Upper lobe of left lung (tissue), 6 donors: ENCODE measurements at regions not wholly inside any gene's neighbourhood (a gene's known extent, or its start where the extent isn't known, plus 50 kb on each side); places are given as distances from the start of the nearest gene placed in this dataset.

Experiments
- ATAC-seq, 2 donors: fragments of 200-7000 bp; cut with Tn5 transposase; one replicate each; pipeline ENCODE4 v1.9.1; 2022; ENCODE audit warnings: mild to moderate bottlenecking in 2 of 2, moderate library complexity in 2 of 2; ENCODE audit not compliant: low FRiP score in 2 of 2
- DNase-seq, 2 donors: peaks; one replicate each; pipeline ENCODE4 v3.0.0-alpha.2; 2019 to 2020
- H3K27ac ChIP-seq, 4 donors: fragments of 200-600 bp; sonication (generic); one replicate each; pipeline ENCODE4 v1.5.1; 2016 to 2019
- H3K27me3 ChIP-seq, 4 donors: fragments of 200-600 bp; sonication (generic); one replicate each; pipeline ENCODE4 v1.5.1; 2017 to 2019
- H3K36me3 ChIP-seq, 4 donors: fragments of 200-600 bp; sonication (generic); one replicate each; pipeline ENCODE4 v1.5.1; 2016 to 2019
- H3K4me1 ChIP-seq, 4 donors: fragments of 200-600 bp; sonication (generic); one replicate each; pipeline ENCODE4 v1.5.1; 2018 to 2019
- H3K4me3 ChIP-seq, 4 donors: fragments of 200-600 bp; sonication (generic); one replicate each; pipeline ENCODE4 v1.5.1; 2017 to 2019; ENCODE audit warnings: mild to moderate bottlenecking in 2 of 4, moderate library complexity in 1 of 4
- H3K9me3 ChIP-seq, 4 donors: fragments of 200-600 bp; sonication (generic); one replicate each; pipeline ENCODE4 v1.5.1; 2018 to 2019
- CTCF ChIP-seq, 6 experiments: fragments of 450-650 bp in 4 of 6; fragments of 200-600 bp in 2 of 6; sonication (generic) in 2 of 6; IDR thresholded peaks; one replicate each; pipeline ENCODE4 v1.5.1; 2016 to 2019; ENCODE audit warnings: antibody characterized with exemption in 6 of 6
- EP300 ChIP-seq, 4 donors: sonication (generic); formaldehyde crosslinking; IDR thresholded peaks; one replicate each; pipeline ENCODE4 v1.5.1; 2017; ENCODE audit warnings: antibody characterized with exemption in 4 of 4, control low read depth in 2 of 4
- POLR2A ChIP-seq, 4 donors: fragments of 450-650 bp; IDR thresholded peaks; one replicate each; pipeline ENCODE4 v1.5.1; 2016 to 2017; ENCODE audit warnings: antibody characterized with exemption in 4 of 4, mild to moderate bottlenecking in 2 of 4
- POLR2AphosphoS5 ChIP-seq, 2 donors: sonication (generic); formaldehyde crosslinking; IDR thresholded peaks; one replicate each; pipeline ENCODE4 v1.5.1; 2017; ENCODE audit warnings: antibody characterized with exemption in 2 of 2
- WGBS, 2 donors: methylation state at CpG; one replicate each; pipeline ENCODE4 v1.1.5; 2017 to 2018; 5-methylcytosine and 5-hydroxymethylcytosine counted together
- donor health status: DM: no; HTN: no; CAD: no; lungs with moderate emphysema.
- donor health status: DM: no; HTN: yes; CAD: no; lungs with severe emphysema.

- H3K36me3 ChIP-seq = no peaks in the 10 kb centered on the region
- no peak for DNase-seq
- TF ChIP-seq CTCF (IDR thresholded peaks at IDR 0.05) (no peak), EP300 (IDR thresholded peaks at IDR 0.05) (no peak), POLR2AphosphoS5 (IDR thresholded peaks at IDR 0.05) (no peak), POLR2A (IDR thresholded peaks at IDR 0.05) (no peak)
- H3K4me3 ChIP-seq = no peak overlapping the region
- 68 to 69% methylated on average over 2 of the region's 2 CpGs for WGBS, 2 donors
- no peaks in the 10 kb centered on the region for H3K27me3 ChIP-seq
- no peaks in the 10 kb centered on the region for H3K9me3 ChIP-seq
- H3K27ac ChIP-seq = no peak overlapping the region
- no peaks in the 10 kb centered on the region for H3K4me1 ChIP-seq
- no peak for ATAC-seq
Observed at GRCh38 chr13:90803210-90803609, 544.3 kb upstream of the MIR17HG start.

GRCh38 chr13:90806016-90806615, 541.4 kb upstream of the MIR17HG start:
- ATAC-seq (no peak), DNase-seq (no peak)
- H3K9me3 ChIP-seq = no peaks in the 10 kb centered on the region
- no peak for TF ChIP-seq POLR2A (IDR thresholded peaks at IDR 0.05)
- no peak for TF ChIP-seq EP300 (IDR thresholded peaks at IDR 0.05)
- no peak for TF ChIP-seq CTCF (IDR thresholded peaks at IDR 0.05)
- no peak for TF ChIP-seq POLR2AphosphoS5 (IDR thresholded peaks at IDR 0.05)
- H3K4me3 ChIP-seq = no peak overlapping the region
- H3K36me3 ChIP-seq = no peaks in the 10 kb centered on the region
- no peaks in the 10 kb centered on the region for H3K27me3 ChIP-seq
- no peak overlapping the region for H3K27ac ChIP-seq
- WGBS, 2 donors = 90 to 93% methylated on average over 1 of the region's 1 CpG
- no peaks in the 10 kb centered on the region for H3K4me1 ChIP-seq

- Histone ChIP-seq H3K27me3 (no peaks in the 10 kb centered on the region), H3K4me1 (no peaks in the 10 kb centered on the region)
- no peak for ATAC-seq
Observed at GRCh38 chr13:90806892-90807291, 540.6 kb upstream of the MIR17HG start.

GRCh38 chr13:90808838-90809237, 538.6 kb upstream of the MIR17HG start:
- Histone ChIP-seq H3K4me1 (no peaks in the 10 kb centered on the region), H3K27ac (no peak overlapping the region), H3K27me3 (no peaks in the 10 kb centered on the region), H3K4me3 (no peak overlapping the region), H3K9me3 (no peaks in the 10 kb centered on the region), H3K36me3 (no peaks in the 10 kb centered on the region)
- ATAC-seq = no peak
- TF ChIP-seq EP300 (IDR thresholded peaks at IDR 0.05) = no peak
- no peak for TF ChIP-seq CTCF (IDR thresholded peaks at IDR 0.05)
- TF ChIP-seq POLR2AphosphoS5 (IDR thresholded peaks at IDR 0.05) = no peak
- TF ChIP-seq POLR2A (IDR thresholded peaks at IDR 0.05) = no peak
- no peak for DNase-seq

More at GRCh38 chr13:90806892-90807291, 540.6 kb upstream of the MIR17HG start:
- H3K9me3 ChIP-seq = no peaks in the 10 kb centered on the region
- no peaks in the 10 kb centered on the region for H3K36me3 ChIP-seq
- H3K4me3 ChIP-seq = no peak overlapping the region
- 68 to 71% methylated on average over 2 of the region's 2 CpGs for WGBS, 2 donors
- TF ChIP-seq CTCF (IDR thresholded peaks at IDR 0.05) (no peak), EP300 (IDR thresholded peaks at IDR 0.05) (no peak), POLR2AphosphoS5 (IDR thresholded peaks at IDR 0.05) (no peak), POLR2A (IDR thresholded peaks at IDR 0.05) (no peak)
- no peak for DNase-seq
- no peak overlapping the region for H3K27ac ChIP-seq

- H3K27ac ChIP-seq = no peak overlapping the region
- no peaks in the 10 kb centered on the region for H3K27me3 ChIP-seq
- H3K4me3 ChIP-seq = no peak overlapping the region
- WGBS, 2 donors = 31 to 39% methylated on average over 2 of the region's 2 CpGs
- no peak for ATAC-seq
- no peaks in the 10 kb centered on the region for H3K36me3 ChIP-seq
- no peak for DNase-seq
- no peaks in the 10 kb centered on the region for H3K4me1 ChIP-seq
- no peaks in the 10 kb centered on the region for H3K9me3 ChIP-seq
- no peak for TF ChIP-seq POLR2A (IDR thresholded peaks at IDR 0.05)
- TF ChIP-seq EP300 (IDR thresholded peaks at IDR 0.05) = no peak
- TF ChIP-seq CTCF (IDR thresholded peaks at IDR 0.05) = no peak
- no peak for TF ChIP-seq POLR2AphosphoS5 (IDR thresholded peaks at IDR 0.05)
Observed at GRCh38 chr13:90824032-90824431, 523.5 kb upstream of the MIR17HG start.
